WTC11 (cell line): ENCODE measurements at regions not wholly inside any gene's neighbourhood (a gene's known extent, or its start where the extent isn't known, plus 50 kb on each side); places are given as distances from the start of the nearest gene placed in this dataset.

Experiments used
- ARID4B ChIP-seq: sonication (generic); formaldehyde crosslinking; IDR thresholded peaks from 2 replicates; pipeline ENCODE4 v1.8.0; 2023; ENCODE audit warnings: missing genetic modification reagents, mild to moderate bottlenecking, borderline replicate concordance
- CTCF ChIP-seq: fragments of 200-600 bp; IDR thresholded peaks from 2 replicates; pipeline ENCODE4 v1.8.0; 2022; ENCODE audit warnings: antibody characterized with exemption
- NR3C1 ChIP-seq: sonication (generic); formaldehyde crosslinking; conservative IDR thresholded peaks from 2 replicates; pipeline ENCODE4 v1.8.1; 2023; ENCODE audit warnings: low read depth, mild to moderate bottlenecking, missing genetic modification reagents
- PRDM15 ChIP-seq: sonication (generic); formaldehyde crosslinking; IDR thresholded peaks from 2 replicates; pipeline ENCODE4 v1.8.0; 2022; ENCODE audit warnings: missing genetic modification reagents
- SMAD3 ChIP-seq: sonication (generic); formaldehyde crosslinking; IDR thresholded peaks from 2 replicates; pipeline ENCODE4 v1.8.0; 2022; ENCODE audit warnings: missing genetic modification reagents, mild to moderate bottlenecking, borderline replicate concordance
- SP1 ChIP-seq: sonication (generic); formaldehyde crosslinking; conservative IDR thresholded peaks from 2 replicates; pipeline ENCODE4 v1.8.1; 2022; ENCODE audit warnings: missing genetic modification reagents
- ZNF121 ChIP-seq: sonication (generic); formaldehyde crosslinking; IDR thresholded peaks from 2 replicates; pipeline ENCODE4 v1.8.0; 2023; ENCODE audit warnings: missing genetic modification reagents
- TF ChIP-seq, protein P1 (sequence below): sonication (generic); formaldehyde crosslinking; IDR thresholded peaks from 2 replicates; pipeline ENCODE4 v1.8.1; 2023; ENCODE audit warnings: mild to moderate bottlenecking, moderate library complexity, missing genetic modification reagents
- TF ChIP-seq, protein P2 (sequence below): sonication (generic); formaldehyde crosslinking; IDR thresholded peaks from 2 replicates; pipeline ENCODE4 v1.8.0; 2022; ENCODE audit warnings: mild to moderate bottlenecking, missing genetic modification reagents

- TF ChIP-seq ARID4B (CRISPR knock-in tag) (no peak), CTCF (no peak), SP1 (CRISPR knock-in tag) (no peak), ZNF121 (CRISPR knock-in tag) (no peak), PRDM15 (CRISPR knock-in tag) (no peak), NR3C1 (no peak), SMAD3 (CRISPR knock-in tag) (no peak)
- TF ChIP-seq, protein P1, sequence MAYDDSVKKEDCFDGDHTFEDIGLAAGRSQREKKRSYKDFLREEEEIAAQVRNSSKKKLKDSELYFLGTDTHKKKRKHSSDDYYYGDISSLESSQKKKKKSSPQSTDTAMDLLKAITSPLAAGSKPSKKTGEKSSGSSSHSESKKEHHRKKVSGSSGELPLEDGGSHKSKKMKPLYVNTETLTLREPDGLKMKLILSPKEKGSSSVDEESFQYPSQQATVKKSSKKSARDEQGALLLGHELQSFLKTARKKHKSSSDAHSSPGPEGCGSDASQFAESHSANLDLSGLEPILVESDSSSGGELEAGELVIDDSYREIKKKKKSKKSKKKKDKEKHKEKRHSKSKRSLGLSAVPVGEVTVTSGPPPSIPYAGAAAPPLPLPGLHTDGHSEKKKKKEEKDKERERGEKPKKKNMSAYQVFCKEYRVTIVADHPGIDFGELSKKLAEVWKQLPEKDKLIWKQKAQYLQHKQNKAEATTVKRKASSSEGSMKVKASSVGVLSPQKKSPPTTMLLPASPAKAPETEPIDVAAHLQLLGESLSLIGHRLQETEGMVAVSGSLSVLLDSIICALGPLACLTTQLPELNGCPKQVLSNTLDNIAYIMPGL (CRISPR knock-in tag): no peak
- TF ChIP-seq, protein P2, sequence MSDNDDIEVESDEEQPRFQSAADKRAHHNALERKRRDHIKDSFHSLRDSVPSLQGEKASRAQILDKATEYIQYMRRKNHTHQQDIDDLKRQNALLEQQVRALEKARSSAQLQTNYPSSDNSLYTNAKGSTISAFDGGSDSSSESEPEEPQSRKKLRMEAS (CRISPR knock-in tag): no peak
These were observed 137.6 kb upstream of the CMC1 start for GRCh38 chr3:28103861-28104260.
